ENCODE measurements at regions not wholly inside any gene's neighbourhood (a gene's known extent, or its start where the extent isn't known, plus 50 kb on each side); places are given as distances from the start of the nearest gene placed in this dataset.

DNA sequence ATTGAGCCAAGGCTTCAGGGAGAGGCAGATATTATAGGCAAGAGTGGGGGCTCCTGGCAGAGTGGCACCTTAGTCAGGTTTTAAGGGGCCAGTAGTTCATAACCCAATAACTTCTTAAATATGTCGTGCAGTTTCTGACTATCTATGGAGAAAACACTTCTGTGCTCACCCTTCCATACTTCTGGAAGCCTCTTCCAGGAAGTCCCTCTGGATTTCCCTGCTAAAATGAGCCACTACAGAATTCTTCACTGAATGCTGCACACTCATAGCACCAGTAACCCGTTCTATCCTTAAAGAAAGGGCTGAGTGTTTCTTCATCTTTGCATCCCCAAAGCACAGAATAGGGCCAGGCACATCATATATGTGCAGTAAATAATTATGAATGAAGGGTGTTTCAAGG lies 198.5 kb upstream of the SLC24A3 start:
- H3K36me3 ChIP-seq: no peaks in the 10 kb centered on the region
- no peak for DNase-seq
- TF ChIP-seq, protein P1, sequence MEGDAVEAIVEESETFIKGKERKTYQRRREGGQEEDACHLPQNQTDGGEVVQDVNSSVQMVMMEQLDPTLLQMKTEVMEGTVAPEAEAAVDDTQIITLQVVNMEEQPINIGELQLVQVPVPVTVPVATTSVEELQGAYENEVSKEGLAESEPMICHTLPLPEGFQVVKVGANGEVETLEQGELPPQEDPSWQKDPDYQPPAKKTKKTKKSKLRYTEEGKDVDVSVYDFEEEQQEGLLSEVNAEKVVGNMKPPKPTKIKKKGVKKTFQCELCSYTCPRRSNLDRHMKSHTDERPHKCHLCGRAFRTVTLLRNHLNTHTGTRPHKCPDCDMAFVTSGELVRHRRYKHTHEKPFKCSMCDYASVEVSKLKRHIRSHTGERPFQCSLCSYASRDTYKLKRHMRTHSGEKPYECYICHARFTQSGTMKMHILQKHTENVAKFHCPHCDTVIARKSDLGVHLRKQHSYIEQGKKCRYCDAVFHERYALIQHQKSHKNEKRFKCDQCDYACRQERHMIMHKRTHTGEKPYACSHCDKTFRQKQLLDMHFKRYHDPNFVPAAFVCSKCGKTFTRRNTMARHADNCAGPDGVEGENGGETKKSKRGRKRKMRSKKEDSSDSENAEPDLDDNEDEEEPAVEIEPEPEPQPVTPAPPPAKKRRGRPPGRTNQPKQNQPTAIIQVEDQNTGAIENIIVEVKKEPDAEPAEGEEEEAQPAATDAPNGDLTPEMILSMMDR (IDR thresholded peaks at IDR 0.05; ENCODE audit: low read depth, low read length): no peak
- H3K9me3 ChIP-seq (ENCODE audit: severe bottlenecking): no peaks in the 10 kb centered on the region
- H3K27me3 ChIP-seq (ENCODE audit: insufficient read depth, low read depth, severe bottlenecking): peaks cover 72% of the 10 kb centered on the region
- no peak overlapping the region for H3K4me3 ChIP-seq (ENCODE audit: low read depth, low read length)
- H3K27ac ChIP-seq: no peak overlapping the region

GRCh38 chr20:19015351-19016139 lies 196.9 kb upstream of the SLC24A3 start:
- no peak overlapping the region for H3K27ac ChIP-seq

GRCh38 chr20:19016140-19016497 lies 196.3 kb upstream of the SLC24A3 start:
- H3K36me3 ChIP-seq: no peaks in the 10 kb centered on the region
- no peak overlapping the region for H3K27ac ChIP-seq
- no peak overlapping the region for H3K4me3 ChIP-seq (ENCODE audit: low read depth, low read length)
- peaks cover 70% of the 10 kb centered on the region for H3K27me3 ChIP-seq (ENCODE audit: insufficient read depth, low read depth, severe bottlenecking)
- DNase-seq: no peak
- no peaks in the 10 kb centered on the region for H3K9me3 ChIP-seq (ENCODE audit: severe bottlenecking)
- TF ChIP-seq, protein P1 (IDR thresholded peaks at IDR 0.05; ENCODE audit: low read depth, low read length): no peak

More at GRCh38 chr20:19015351-19016139, 196.9 kb upstream of the SLC24A3 start:
- TF ChIP-seq, protein P1 (IDR thresholded peaks at IDR 0.05; ENCODE audit: low read depth, low read length): no peak
- Histone ChIP-seq H3K36me3 (no peaks in the 10 kb centered on the region), H3K27me3 (ENCODE audit: insufficient read depth, low read depth, severe bottlenecking) (peaks cover 70% of the 10 kb centered on the region), H3K4me3 (ENCODE audit: low read depth, low read length) (no peak overlapping the region), H3K9me3 (ENCODE audit: severe bottlenecking) (no peaks in the 10 kb centered on the region)
- DNase-seq: no peak

- H3K4me3 ChIP-seq (ENCODE audit: low read depth, low read length): no peak overlapping the region
- no peak overlapping the region for H3K27ac ChIP-seq
- H3K9me3 ChIP-seq (ENCODE audit: severe bottlenecking): no peaks in the 10 kb centered on the region
- TF ChIP-seq, protein P1 (IDR thresholded peaks at IDR 0.05; ENCODE audit: low read depth, low read length): no peak
- H3K36me3 ChIP-seq: no peaks in the 10 kb centered on the region
- H3K27me3 ChIP-seq (ENCODE audit: insufficient read depth, low read depth, severe bottlenecking): peaks cover 70% of the 10 kb centered on the region
- DNase-seq: no peak
These were observed 195.2 kb upstream of the SLC24A3 start for GRCh38 chr20:19017104-19017690.

GRCh38 chr20:19018881-19019280 lies 193.6 kb upstream of the SLC24A3 start:
- no peak for DNase-seq
- TF ChIP-seq, protein P1 (IDR thresholded peaks at IDR 0.05; ENCODE audit: low read depth, low read length): no peak
- H3K9me3 ChIP-seq (ENCODE audit: severe bottlenecking): no peaks in the 10 kb centered on the region
- peaks cover 77% of the 10 kb centered on the region for H3K27me3 ChIP-seq (ENCODE audit: insufficient read depth, low read depth, severe bottlenecking)
- no peak overlapping the region for H3K27ac ChIP-seq
- no peak overlapping the region for H3K4me3 ChIP-seq (ENCODE audit: low read depth, low read length)
- no peaks in the 10 kb centered on the region for H3K36me3 ChIP-seq
